GM18951 (cell line): ENCODE measurements at regions not wholly inside any gene's neighbourhood (a gene's known extent, or its start where the extent isn't known, plus 50 kb on each side); places are given as distances from the start of the nearest gene placed in this dataset.

Source experiments
- POLR2A ChIP-seq: IDR thresholded peaks from 4 replicates; pipeline ENCODE4 v1.6.1; 2011; ENCODE audit warnings: mild to moderate bottlenecking; ENCODE audit not compliant: insufficient read length, insufficient read depth; ENCODE audit errors: extremely low read depth
- in situ Hi-C: fragments of 300-500 bp; cut with MboI; formaldehyde crosslinking; loops from one replicate; pipeline ENCODE4 v1.12.0; 2022; ENCODE audit warnings: low sequenced_read_pairs, mixed read lengths, inconsistent platforms; ENCODE audit not compliant: unreplicated experiment

- no peak for TF ChIP-seq POLR2A
- in situ Hi-C loops: no loop called here
Observed at GRCh38 chr5:56529666-56530430, 285.5 kb upstream of the MAP3K1 start.

- no peak for TF ChIP-seq POLR2A
- in situ Hi-C loops: no loop called here
Observed at GRCh38 chr5:56527174-56527573, 288.2 kb upstream of the MAP3K1 start.

GRCh38 chr5:56525113-56525512 lies 290.2 kb upstream of the MAP3K1 start:
- in situ Hi-C loops: no loop called here
- no peak for TF ChIP-seq POLR2A

DNA sequence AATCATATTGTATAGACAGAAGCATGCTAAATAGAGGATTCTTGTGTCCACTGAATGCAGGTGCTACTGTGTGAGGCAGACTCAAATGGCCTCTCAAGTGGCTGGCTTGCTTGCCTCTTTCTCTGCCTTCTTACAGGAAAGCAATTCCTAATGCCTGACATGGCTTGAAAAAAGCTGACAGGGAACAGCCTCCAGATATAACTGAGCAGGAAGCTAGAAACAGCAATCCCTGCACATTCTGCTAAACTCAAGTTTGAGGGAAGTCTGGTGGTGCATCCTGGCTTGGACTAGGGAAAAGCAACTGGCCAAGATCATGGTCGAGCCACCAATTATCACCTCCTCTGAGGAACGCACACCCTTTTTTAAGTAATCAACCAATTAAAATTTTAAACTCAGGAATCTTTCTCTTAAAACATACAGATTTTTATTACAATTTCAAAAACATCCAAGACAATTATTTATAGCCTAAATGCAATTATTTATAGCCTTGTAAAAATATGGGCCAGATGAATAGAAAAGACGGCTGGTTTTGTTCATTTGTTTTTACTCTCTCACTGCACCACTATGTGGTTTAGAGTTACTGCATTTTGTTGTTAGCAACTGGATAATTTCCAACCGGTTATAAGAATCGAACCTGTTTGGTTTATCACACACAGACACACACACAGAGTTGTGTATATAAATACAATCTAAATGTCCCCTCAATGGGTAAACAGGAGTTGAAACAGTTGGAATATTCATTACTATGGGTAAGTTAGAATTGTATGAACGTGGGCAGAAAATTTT lies 290.9 kb upstream of the ANKRD55 start:
- in situ Hi-C loops: no loop called here
- no peak for TF ChIP-seq POLR2A

GRCh38 chr5:56522960-56523359 lies 289.8 kb upstream of the ANKRD55 start:
- in situ Hi-C loops: no loop called here
- no peak for TF ChIP-seq POLR2A

- no peak for TF ChIP-seq POLR2A
Observed at GRCh38 chr5:56522169-56522568, 289.0 kb upstream of the ANKRD55 start.

GRCh38 chr5:56520986-56521730 lies 288.0 kb upstream of the ANKRD55 start:
- in situ Hi-C loops: no loop called here
- TF ChIP-seq POLR2A: no peak

More at GRCh38 chr5:56522169-56522568, 289.0 kb upstream of the ANKRD55 start:
- in situ Hi-C loops: no loop called here

GRCh38 chr5:56518820-56519219 lies 285.7 kb upstream of the ANKRD55 start:
- in situ Hi-C loops: no loop called here

DNA sequence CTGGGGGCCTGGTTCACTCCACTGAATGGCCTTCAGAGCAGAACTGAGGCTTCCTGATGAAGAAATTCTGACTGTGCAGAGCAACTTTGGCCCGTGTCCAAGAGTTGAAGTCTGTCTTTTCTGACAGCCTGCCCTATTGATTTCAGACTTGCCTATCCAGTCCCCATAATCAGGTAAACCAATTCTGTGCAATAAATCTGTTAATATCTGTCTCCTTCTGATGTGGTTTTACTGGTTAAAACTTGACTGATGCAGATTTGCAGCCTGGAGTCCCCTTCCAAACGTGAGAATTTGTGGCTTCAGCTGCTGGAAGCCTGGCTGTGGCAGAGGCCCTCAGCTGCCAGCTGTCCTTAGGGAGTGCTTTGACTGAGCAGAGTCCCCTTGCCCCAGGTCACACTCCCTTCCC lies 283.9 kb upstream of the ANKRD55 start:
- in situ Hi-C loops: no loop called here
- TF ChIP-seq POLR2A: no peak

More at GRCh38 chr5:56518820-56519219, 285.7 kb upstream of the ANKRD55 start:
- no peak for TF ChIP-seq POLR2A

DNA sequence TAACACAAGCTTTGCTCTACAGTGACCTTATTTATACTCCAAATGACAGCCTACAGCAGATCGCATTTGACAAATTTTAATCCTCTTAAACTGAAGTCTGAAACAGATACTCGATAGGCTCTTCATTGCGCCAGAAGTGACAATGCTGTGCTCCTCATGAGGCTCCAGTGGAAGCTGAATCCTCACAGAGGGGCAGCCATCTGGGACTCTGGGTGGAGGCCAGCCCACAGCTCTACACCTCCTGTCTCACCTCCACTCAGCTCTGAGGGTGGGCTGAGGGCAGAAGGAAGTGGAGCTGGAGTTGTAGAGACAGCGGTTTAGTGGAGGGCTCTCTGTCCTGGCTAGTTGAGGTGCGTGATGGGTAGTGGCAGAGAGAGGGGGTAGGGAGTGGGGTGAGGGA lies 283.3 kb upstream of the ANKRD55 start:
- in situ Hi-C loops: no loop called here
- no peak for TF ChIP-seq POLR2A

GRCh38 chr5:56516035-56516434 lies 282.9 kb upstream of the ANKRD55 start:
- in situ Hi-C loops: no loop called here
- TF ChIP-seq POLR2A: no peak

DNA sequence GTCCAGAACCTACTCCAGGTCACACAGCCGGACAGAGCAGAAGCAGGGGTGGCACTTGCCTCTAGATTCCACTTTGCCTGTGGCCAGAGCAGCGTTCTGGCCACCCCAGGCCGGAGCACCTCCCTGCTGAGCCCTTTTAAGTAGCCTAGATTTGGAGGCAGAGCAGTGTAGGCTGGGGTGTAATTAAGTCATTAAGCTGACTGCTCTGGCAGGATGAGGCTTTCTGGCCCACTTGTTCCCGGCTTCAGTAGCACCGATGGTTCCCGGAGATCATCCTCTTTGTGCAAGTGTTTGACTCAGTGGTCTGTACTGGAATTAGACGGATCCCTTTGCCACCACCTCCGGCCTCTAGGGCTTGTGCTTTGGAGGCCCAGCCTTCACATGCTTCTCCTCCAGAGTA lies 281.9 kb upstream of the ANKRD55 start:
- TF ChIP-seq POLR2A: no peak
- in situ Hi-C loops: no loop called here

GRCh38 chr5:56514245-56514644 lies 281.1 kb upstream of the ANKRD55 start:
- TF ChIP-seq POLR2A: no peak
- in situ Hi-C loops: no loop called here
